GM19395 (cell line): ENCODE measurements at regions not wholly inside any gene's neighbourhood (a gene's known extent, or its start where the extent isn't known, plus 50 kb on each side); places are given as distances from the start of the nearest gene placed in this dataset.

ENCODE experiments used
- ATAC-seq: cut with Tn5 transposase; IDR thresholded peaks from one replicate; pipeline ENCODE4 v1.9.1; 2021; ENCODE audit warnings: mild to moderate bottlenecking, moderate library complexity; ENCODE audit not compliant: unreplicated experiment

DNA sequence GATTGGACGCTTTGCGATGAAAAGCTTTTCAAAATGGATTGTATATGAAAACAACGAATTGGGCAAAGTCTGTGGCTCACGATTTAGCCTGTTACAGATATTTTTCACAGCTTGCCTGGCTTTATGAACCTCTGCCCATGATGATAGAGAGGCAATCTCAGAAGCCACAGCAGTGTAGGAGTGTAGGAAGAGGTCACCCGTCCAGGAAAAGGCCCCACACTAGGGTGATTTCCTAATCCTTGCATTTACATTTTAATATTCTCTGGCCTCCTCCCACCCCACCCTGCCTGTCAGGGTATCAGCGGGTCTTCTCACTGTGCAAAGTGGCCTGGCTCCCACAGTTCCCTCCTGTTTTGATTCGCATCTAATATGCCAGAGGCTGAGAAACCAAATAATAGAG is 81.8 kb upstream of the FOXN3 start:
- ATAC-seq: no peak

DNA sequence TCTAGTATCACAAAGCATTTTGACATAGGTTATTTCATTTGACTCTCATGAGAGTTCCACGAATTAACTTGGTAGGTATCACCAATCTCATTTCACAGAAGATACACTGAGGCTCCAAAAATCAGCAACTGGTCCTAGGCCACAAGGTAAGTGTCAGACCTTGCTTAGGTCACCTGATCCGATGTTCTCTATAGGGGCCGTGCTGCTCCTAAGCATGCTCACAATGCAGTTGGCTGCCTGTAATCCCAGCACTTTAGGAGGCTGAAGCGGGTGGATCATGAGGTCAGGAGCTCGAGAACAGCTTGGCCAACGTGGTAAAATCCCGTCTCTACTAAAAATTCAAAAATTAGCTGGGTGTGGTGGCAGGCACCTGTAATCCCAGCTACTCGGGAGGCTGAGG is 78.7 kb upstream of the FOXN3 start:
- ATAC-seq: no peak

DNA sequence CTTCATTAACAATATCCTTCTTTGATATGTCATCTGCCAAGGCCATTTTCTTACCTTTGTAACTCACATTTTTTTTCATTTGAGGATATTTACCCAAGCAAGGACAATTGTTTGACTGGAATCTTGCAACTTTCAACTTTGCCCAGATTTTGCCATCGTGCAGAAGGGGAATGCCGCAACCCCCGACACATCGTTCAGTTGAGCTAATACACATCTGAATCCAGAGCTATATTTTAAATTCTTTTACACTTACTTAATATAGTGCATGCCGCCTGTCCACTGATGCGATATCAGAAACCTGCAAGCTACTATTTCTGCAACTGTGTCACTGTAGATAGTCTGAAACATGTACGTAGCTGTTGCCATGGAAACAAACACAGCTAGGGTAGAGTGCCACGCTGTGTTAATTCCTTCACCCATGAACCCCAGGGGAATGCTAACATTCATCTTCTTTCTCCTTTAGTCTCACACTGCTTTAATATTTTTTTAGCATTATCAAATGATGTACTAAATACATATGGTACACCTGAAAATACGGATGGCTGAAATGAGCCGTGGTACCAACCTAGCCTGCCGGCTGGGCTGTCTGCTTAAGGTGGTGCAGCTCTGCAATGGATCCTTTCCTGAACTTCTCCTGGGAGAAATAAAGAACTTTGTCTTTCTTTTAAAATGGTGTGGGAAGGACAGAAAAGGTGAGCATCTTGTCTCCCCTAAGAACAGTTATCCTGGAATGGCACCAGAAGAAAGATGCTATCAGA is 77.0 kb upstream of the FOXN3 start:
- peak; percentile 97 for ATAC-seq

DNA sequence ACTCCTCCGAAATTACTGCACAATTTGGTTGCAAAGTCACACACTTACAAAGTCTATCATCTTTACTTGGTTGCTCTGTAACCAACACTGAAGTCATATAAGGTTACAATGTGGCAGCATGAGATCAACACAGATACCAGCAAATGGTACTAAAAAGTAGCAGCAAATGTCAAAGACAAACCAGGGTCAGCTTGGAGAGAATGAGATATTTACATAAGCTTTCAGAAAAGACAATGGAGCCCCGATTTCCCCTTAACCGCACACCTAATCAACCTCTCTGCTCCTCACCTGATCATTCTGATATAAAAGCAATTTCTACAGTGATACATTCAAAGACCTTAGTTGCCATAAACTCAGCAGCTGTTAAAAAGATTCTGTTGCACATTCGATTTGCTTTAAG is 76.4 kb upstream of the FOXN3 start:
- no peak for ATAC-seq

DNA sequence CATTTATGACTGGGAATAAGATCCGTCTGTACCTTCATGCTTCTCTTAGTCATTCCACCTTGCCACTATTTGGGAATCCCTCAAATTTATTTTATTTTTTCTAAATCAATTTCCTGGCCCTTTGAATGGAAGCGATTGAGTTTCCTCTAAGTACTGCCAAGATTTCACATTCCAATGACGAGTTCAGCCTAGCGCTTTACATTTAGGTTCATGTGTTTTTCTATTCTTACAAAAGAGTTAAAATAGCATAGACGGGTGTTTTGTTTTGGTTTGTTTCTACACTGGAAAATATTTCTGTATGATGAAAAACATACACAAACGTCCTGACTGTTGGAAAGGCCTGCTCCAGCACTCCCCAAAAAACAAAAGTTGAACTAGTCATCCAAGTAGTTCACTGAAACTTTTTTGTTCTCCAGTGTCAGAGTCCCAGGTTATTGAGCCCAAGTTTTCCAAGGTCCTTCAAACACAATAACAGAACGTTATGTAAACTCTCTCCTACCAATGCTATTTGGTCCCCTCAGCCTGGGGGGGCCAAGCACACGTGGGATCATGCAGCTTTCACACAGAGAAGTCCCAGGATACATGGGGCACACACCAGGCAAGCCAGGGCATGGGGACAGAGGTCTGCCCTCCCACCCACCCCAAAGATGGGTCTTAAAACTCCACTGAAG is 74.8 kb upstream of the FOXN3 start:
- ATAC-seq: no peak

DNA sequence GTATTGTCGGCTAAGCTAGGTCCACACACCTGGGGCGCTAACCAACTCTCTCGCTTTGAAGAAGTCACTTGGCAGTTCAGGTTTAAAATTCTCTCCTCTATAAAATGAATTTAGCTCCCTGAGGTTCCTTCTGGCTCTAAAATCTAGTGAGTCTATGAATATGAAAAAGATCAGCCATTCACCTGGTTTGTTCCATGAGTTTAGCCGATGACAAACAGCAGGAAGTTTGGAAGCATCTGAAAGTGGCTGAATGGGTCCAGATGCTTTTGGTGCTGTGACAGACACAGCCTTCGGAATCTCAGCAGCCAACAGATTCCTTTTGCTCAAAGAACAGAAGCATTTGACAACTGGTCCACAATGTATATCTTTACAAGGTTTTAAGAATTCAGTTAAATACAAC is 73.4 kb upstream of the FOXN3 start:
- no peak for ATAC-seq

DNA sequence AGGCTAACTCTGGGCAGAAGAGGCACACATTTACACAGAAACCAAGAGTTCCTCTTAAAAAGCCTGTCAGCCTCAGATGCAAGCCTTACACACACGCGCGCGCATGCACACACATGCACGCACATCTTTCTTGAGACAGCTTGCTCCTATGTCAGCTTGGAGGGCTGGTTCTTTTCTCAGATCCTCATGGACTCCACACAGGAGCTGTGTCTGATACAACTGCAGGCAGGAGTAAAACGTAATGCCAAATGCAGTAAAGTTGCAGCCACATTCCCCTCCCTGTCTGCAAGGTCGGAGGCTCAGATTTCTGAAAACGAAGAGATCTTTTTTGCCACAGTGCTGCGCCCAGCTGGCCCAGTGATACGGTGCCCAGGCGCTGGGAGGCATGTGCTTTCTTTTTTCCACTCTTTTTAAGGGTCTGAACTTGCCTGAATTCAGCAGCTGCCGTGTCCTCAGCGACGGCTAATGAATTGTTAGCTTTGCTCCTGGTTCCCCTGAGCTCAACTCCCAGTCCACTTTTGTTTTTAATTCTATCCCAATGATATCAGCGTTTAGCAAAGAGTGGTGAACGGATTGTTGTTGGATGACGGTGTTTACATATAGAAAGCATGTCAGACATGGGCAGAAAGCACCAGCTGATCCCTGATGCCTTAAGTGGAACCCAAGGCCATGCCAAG is 72.9 kb upstream of the FOXN3 start:
- ATAC-seq: no peak

DNA sequence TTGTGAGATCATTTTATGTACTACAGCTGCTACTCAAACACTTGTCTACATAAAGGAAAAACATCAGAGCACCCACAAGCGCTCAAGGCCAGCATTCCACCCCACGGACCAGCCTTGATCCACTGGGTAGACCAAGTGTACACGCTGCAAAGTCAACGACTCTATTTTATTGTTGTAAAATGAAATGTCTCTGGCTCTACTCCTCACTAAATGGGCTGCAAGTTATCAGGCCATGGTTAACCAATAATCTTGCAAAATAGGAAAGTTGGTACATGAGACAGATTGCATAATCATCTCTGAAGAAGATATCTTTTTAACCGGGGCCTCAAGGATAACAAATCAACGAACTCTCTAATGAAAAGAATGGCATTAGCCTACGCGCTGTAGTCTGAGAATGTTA is 69.9 kb upstream of the FOXN3 start:
- no peak for ATAC-seq

DNA sequence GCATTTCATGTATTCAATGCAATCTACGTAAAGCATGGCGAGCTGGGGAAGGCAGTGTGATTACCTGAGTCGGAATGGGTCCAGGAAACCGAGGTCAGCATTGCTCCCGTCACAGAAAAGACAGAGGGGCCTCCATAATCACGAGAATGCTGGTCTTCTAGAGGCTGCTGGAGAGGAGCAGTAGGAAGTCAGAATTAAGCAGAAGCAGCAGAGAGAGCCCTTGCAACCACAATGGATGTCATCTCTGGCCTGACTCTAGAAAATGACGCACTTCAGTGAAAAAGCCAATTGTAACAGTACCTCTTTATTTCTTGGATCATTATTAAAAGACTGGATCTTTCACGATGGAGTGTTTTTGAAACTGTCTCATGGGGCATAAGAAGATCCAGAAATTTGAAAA is 69.5 kb upstream of the FOXN3 start:
- ATAC-seq: no peak

DNA sequence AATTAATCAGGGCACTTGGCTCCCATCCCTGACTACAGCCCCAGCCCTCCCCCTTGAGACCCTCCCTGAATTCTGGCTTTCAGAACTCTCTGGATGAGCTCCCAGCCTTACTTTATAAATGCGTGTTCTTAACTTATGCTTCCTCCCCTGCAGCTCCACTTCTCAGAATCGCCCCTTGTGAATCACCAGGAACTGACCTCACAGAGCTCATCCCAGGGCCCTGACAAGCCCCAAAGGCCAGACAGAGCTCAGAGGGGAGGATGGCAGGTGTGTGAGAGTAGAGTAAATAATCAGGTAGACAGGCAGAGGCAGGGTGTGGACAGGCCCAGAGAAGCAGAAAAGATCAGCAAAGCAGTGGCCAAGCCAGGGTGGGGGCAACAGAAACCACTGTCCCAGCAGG is 68.2 kb upstream of the FOXN3 start:
- no peak for ATAC-seq

DNA sequence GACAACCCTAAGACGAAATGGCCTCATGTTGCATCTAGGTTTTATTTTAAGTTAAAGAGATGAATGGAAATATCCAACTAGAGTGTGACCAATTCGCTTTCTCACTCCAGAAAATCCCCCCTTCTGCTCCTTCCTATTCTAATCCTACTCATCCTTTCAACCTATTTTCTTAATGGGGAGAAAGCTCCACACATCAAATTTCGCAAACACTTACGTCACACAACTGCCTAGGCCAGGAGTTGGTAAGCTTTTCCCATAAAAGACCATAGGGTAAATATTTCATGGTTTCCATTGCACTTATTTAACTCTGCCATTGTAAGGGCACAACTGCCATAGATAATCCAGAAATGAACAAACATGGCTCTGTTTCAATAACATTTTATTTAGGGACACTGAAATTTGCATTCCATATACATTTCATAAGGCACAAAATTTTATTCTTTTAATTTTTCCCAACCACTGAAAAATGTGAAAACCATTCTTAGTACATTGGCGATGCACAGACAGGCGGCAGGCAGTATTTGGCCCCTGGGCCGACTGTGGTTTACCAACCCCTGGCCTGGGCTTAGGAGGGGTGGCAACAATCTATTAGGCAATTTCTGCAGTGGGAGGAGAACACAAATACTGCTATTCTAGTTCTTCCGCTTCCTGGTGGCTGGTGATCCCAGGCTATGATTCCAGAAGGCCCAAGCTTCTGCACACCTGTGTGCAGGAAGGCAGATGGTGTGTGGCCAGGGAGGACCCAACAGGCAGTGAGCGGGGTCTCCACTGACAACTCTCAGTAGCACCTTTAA is 67.2 kb upstream of the FOXN3 start:
- ATAC-seq: no peak

DNA sequence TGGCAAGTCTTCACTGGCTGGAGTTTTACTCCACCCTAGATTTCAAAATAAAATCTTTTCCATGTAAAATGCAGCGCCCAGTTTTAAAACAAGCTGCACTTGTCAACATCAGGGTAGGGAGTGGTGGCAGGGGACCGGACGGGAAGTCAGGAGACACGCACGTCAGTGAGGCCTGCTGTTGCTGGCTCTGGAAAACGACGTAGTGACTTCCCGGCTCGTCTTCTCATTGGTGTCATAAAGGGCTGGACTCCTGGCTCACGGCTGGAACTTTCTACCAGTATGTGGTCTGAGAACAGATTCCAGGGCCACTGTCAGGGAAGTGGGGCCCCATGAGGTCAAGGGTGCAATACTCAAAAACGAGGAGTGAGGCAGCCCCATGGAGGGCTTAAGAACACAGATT is 64.2 kb upstream of the FOXN3 start:
- ATAC-seq: no peak

DNA sequence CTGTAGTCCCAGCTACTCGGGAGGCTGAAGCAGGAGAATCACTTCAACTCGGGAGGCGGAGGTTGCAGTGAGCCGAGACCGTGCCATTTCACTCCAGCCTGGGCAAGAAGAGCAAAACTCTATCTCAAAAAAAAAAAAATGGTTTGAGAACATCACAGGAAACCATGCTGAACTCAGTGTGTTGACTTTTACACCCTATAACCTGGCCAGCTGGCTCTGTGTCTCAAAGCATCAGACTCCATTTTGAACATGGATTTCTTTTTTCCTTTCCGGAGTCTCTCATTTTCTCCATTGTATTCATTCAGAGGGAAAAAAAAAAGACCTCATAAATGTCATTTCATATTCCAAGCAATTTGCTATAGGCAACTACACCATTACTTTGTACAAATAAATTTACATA is 63.2 kb upstream of the FOXN3 start:
- no peak for ATAC-seq

DNA sequence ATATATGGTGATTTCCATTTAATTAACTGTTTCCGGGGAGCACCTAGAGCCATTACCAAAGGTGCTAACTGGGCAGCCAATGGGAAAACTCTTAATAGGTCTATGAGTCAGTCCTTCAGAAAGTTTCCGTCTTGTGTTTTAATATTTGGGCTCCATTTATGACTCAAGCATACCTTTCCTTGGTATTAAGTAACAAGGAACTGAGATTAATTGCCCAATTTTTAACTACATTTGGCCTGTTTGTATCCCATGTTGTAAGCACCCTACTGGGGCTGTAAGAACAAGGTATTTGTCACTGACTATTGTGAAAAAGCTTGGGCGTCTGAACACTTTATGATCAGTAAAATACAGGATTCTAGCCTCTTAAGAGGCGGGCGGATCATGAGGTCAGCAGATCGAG is 62.8 kb upstream of the FOXN3 start:
- no peak for ATAC-seq

DNA sequence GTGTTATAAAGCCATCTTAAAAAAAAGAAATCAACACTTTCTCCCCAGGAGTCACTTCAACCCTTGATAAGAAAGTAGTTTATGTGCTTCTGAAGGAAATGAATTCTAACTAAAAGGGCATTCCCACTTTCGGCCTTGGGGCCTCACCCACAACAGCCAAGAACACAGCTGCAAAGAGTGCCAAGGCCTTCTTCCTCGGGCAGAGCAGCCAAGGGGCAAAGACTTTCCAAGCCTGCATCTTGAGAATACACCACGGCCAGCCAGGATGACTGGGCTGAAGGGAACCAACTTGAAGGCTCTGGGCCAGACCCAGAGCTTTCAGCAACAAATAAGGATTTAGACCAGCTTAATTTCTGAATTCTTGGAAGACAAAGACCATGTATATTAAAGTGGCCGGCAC is 60.4 kb upstream of the FOXN3 start:
- ATAC-seq: no peak

DNA sequence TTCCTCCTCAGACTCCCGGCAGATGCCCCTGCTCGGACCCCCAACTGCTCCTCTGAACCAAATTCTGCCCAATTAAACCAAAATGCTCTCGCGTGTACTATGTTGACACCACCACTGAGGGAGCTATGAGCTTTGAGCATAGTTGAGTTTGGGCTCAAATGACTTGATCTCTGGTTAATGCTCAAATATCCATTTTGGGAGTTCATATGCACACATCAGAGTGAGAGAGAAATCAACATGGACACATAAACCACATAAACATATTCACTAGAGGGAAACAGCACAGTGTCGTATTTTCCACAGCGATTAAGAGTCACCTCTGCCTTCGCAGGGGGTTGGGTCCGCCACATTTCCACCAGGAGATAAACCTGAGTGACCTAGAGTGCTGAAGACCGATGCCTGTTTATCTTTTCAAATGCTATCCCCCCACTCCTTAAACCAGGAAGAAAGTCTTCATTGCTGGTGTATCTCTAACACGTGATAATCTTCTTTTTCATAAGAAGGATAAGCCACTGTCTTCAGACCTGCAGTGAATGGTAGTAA is 59.4 kb upstream of the FOXN3 start:
- no peak for ATAC-seq

DNA sequence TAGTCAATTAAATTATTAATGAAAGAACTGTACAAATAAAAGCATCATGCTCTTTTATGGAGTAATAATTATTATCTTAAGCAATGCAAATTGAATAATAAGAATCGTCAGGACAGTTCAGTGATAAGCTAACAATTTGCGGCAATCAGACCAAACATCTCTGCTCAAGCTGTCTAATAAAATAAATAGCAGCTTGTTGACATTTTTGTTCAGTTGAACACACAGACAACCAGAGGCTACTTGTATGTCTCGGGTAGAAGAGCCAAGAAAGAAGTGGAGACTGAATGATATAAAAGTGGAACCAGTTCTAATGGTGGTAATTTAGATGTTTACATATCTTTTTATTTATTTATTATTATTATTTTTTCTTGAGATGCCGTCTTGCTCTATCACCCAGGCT is 57.4 kb upstream of the FOXN3 start:
- ATAC-seq: no peak

DNA sequence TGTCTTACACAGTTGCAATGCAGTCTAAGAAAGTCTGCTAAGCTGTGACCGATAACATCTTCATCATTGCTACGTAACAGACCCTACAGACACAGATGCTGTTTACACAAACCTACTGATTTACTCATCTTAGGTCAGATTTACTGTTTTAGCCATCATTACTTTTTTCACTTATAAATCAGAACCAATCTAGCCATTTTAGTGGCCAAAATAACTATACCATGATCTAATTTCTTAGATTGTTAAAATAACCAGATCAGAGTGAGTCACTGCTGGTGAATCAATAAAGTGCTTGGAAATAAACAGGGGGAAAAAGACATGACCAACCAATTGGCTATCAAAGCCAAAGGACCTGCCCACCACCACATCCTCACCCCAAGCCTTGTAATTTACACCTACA is 57.0 kb upstream of the FOXN3 start:
- no peak for ATAC-seq

DNA sequence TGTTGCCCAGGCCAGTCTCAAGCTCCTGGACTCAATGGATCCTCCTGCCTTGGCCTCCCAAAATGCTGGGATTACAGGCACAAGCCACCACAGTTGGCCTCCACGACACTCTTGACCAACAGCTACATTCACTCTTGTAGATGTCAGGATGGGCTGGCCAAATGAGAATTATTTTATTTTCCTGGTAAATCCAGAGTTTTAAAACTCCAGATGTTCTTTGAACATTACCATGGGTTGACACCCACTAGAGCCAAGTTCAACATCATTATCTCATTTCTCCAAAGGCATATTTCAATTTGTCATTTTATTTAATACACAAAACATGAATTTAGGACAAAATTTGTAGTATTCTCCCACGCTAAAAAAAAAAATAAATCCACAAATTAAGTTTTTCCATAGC is 56.5 kb upstream of the FOXN3 start:
- ATAC-seq: no peak

DNA sequence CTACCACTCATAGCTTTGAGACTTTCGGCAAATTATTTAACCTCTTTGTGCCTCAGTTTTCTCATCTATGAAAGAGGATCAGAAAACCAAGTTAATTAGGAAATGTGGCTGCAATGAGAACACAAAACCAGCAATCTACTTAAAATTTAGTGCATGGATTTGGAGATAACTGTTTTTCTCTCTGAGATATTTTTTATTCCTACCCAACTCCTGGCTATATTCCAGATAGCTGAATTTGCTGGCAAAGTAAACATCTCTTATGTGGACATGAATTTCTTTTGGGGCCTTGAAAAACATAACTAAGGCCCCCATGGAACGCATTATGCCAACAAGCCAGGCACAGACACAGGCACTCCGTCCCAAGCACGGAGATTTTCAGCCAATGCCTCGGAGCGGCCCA is 53.4 kb upstream of the FOXN3 start:
- no peak for ATAC-seq
